ENCODE measurements at regions not wholly inside any gene's neighbourhood (a gene's known extent, or its start where the extent isn't known, plus 50 kb on each side); places are given as distances from the start of the nearest gene placed in this dataset.
"Not testable (repeated sequence)": the region's sequence is repeated elsewhere in the genome, so short reads cannot be mapped to it uniquely, and the experiment has no call there.

- TF ChIP-seq CTCF (IDR thresholded peaks at IDR 0.05; ENCODE audit: borderline replicate concordance, insufficient read depth, low read depth, low read length): no peak
- no peak overlapping the region for H3K4me3 ChIP-seq (ENCODE audit: low read depth, low read length)
Measured at GRCh38 chr3:159748425-159748824, 240.2 kb upstream of the IL12A start.

GRCh38 chr3:159749406-159749805, 239.2 kb upstream of the IL12A start:
- TF ChIP-seq CTCF (IDR thresholded peaks at IDR 0.05; ENCODE audit: borderline replicate concordance, insufficient read depth, low read depth, low read length): no peak
- no peak overlapping the region for H3K4me3 ChIP-seq (ENCODE audit: low read depth, low read length)

- no peak overlapping the region for H3K4me3 ChIP-seq (ENCODE audit: low read depth, low read length)
- no peak for TF ChIP-seq CTCF (IDR thresholded peaks at IDR 0.05; ENCODE audit: borderline replicate concordance, insufficient read depth, low read depth, low read length)
Measured at GRCh38 chr3:159751146-159751545, 237.5 kb upstream of the IL12A start.

GRCh38 chr3:159751752-159752151, 236.9 kb upstream of the IL12A start:
- H3K4me3 ChIP-seq (ENCODE audit: low read depth, low read length): no peak overlapping the region
- TF ChIP-seq CTCF (IDR thresholded peaks at IDR 0.05; ENCODE audit: borderline replicate concordance, insufficient read depth, low read depth, low read length): no peak

GRCh38 chr3:159756279-159757207, 232.1 kb upstream of the IL12A start:
- not testable (repeated sequence) for H3K4me3 ChIP-seq (ENCODE audit: low read depth, low read length)

GRCh38 chr3:159757341-159758060, 231.1 kb upstream of the IL12A start:
- no peak overlapping the region for H3K4me3 ChIP-seq (ENCODE audit: low read depth, low read length)
- TF ChIP-seq CTCF (IDR thresholded peaks at IDR 0.05; ENCODE audit: borderline replicate concordance, insufficient read depth, low read depth, low read length): no peak

GRCh38 chr3:159760046-159760445, 228.6 kb upstream of the IL12A start:
- TF ChIP-seq CTCF (IDR thresholded peaks at IDR 0.05; ENCODE audit: borderline replicate concordance, insufficient read depth, low read depth, low read length): no peak
- no peak overlapping the region for H3K4me3 ChIP-seq (ENCODE audit: low read depth, low read length)
